HEK293 (cell line): ENCODE measurements at regions not wholly inside any gene's neighbourhood (a gene's known extent, or its start where the extent isn't known, plus 50 kb on each side); places are given as distances from the start of the nearest gene placed in this dataset.

Experiments used
- BCL11B ChIP-seq: fragments of 450-650 bp; formaldehyde crosslinking; IDR thresholded peaks from 2 replicates; pipeline ENCODE4 v1.5.1; 2016; ENCODE audit warnings: low read depth, missing biosample characterization, missing genetic modification characterization
- KLF16 ChIP-seq: fragments of 450-650 bp; formaldehyde crosslinking; IDR thresholded peaks from 2 replicates; pipeline ENCODE4 v1.5.1; 2017; ENCODE audit warnings: missing biosample characterization, missing genetic modification characterization
- KLF8 ChIP-seq: fragments of 450-650 bp; formaldehyde crosslinking; IDR thresholded peaks from 2 replicates; pipeline ENCODE4 v1.5.1; 2016; ENCODE audit warnings: missing biosample characterization, missing genetic modification characterization
- OSR2 ChIP-seq: fragments of 450-650 bp; formaldehyde crosslinking; IDR thresholded peaks from 2 replicates; pipeline ENCODE4 v1.5.1; 2016; ENCODE audit warnings: missing biosample characterization, missing genetic modification characterization
- SP2 ChIP-seq: fragments of 450-650 bp; formaldehyde crosslinking; IDR thresholded peaks from 2 replicates; pipeline ENCODE4 v1.5.1; 2016; ENCODE audit warnings: missing biosample characterization, missing genetic modification characterization
- SP3 ChIP-seq: fragments of 450-650 bp; formaldehyde crosslinking; IDR thresholded peaks from 2 replicates; pipeline ENCODE4 v1.5.1; 2016; ENCODE audit warnings: missing biosample characterization, missing genetic modification characterization
- TSHZ1 ChIP-seq: fragments of 450-650 bp; formaldehyde crosslinking; IDR thresholded peaks from 2 replicates; pipeline ENCODE4 v1.5.1; 2016; ENCODE audit warnings: missing biosample characterization, missing genetic modification characterization, borderline replicate concordance
- ZBTB17 ChIP-seq: fragments of 450-650 bp; formaldehyde crosslinking; IDR thresholded peaks from 2 replicates; pipeline ENCODE4 v1.5.1; 2016; ENCODE audit warnings: missing biosample characterization, missing genetic modification characterization
- ZBTB20 ChIP-seq: fragments of 450-650 bp; formaldehyde crosslinking; IDR thresholded peaks from 2 replicates; pipeline ENCODE4 v1.5.1; 2016; ENCODE audit warnings: missing biosample characterization, missing genetic modification characterization
- ZBTB21 ChIP-seq: fragments of 450-650 bp; formaldehyde crosslinking; IDR thresholded peaks from 2 replicates; pipeline ENCODE4 v1.5.1; 2017; ENCODE audit warnings: missing biosample characterization, missing genetic modification characterization
- ZFP37 ChIP-seq: fragments of 450-650 bp; formaldehyde crosslinking; IDR thresholded peaks from 2 replicates; pipeline ENCODE4 v1.5.1; 2016; ENCODE audit warnings: missing biosample characterization, missing genetic modification characterization
- ZNF140 ChIP-seq: fragments of 450-650 bp; formaldehyde crosslinking; IDR thresholded peaks from 2 replicates; pipeline ENCODE4 v1.5.1; 2016; ENCODE audit warnings: missing biosample characterization, missing genetic modification characterization
- ZNF221 ChIP-seq: fragments of 450-650 bp; formaldehyde crosslinking; IDR thresholded peaks from 2 replicates; pipeline ENCODE4 v1.5.1; 2017; ENCODE audit warnings: missing biosample characterization, missing genetic modification characterization, borderline replicate concordance
- ZNF239 ChIP-seq: fragments of 450-650 bp; formaldehyde crosslinking; IDR thresholded peaks from 2 replicates; pipeline ENCODE4 v1.5.1; 2016; ENCODE audit warnings: missing biosample characterization, missing genetic modification characterization
- ZNF24 ChIP-seq: fragments of 450-650 bp; formaldehyde crosslinking; IDR thresholded peaks from 2 replicates; pipeline ENCODE4 v1.5.1; 2016; ENCODE audit warnings: missing biosample characterization, missing genetic modification characterization
- ZNF26 ChIP-seq: fragments of 450-650 bp; formaldehyde crosslinking; IDR thresholded peaks from 2 replicates; pipeline ENCODE4 v1.5.1; 2016; ENCODE audit warnings: missing biosample characterization, missing genetic modification characterization
- ZNF366 ChIP-seq: fragments of 450-650 bp; formaldehyde crosslinking; conservative IDR thresholded peaks from 2 replicates; pipeline ENCODE4 v1.5.1; 2016; ENCODE audit warnings: missing biosample characterization, missing genetic modification characterization
- ZNF37A ChIP-seq: fragments of 450-650 bp; IDR thresholded peaks from 2 replicates; pipeline ENCODE4 v1.5.1; 2018; ENCODE audit warnings: missing biosample characterization, missing genetic modification characterization
- ZNF416 ChIP-seq: fragments of 450-650 bp; formaldehyde crosslinking; IDR thresholded peaks from 2 replicates; pipeline ENCODE4 v1.5.1; 2016; ENCODE audit warnings: missing biosample characterization, missing genetic modification characterization
- ZNF48 ChIP-seq: fragments of 450-650 bp; formaldehyde crosslinking; IDR thresholded peaks from 2 replicates; pipeline ENCODE4 v1.5.1; 2016; ENCODE audit warnings: missing biosample characterization, missing genetic modification characterization
- ZNF529 ChIP-seq: fragments of 450-650 bp; formaldehyde crosslinking; IDR thresholded peaks from 2 replicates; pipeline ENCODE4 v1.5.1; 2017; ENCODE audit warnings: missing genetic modification characterization, missing biosample characterization; ENCODE audit not compliant: insufficient replicate concordance
- ZNF660 ChIP-seq: fragments of 450-650 bp; IDR thresholded peaks from 2 replicates; pipeline ENCODE4 v1.5.1; 2018; ENCODE audit warnings: missing biosample characterization, mild to moderate bottlenecking, missing genetic modification characterization
- ZNF664 ChIP-seq: fragments of 450-650 bp; formaldehyde crosslinking; IDR thresholded peaks from 2 replicates; pipeline ENCODE4 v1.5.1; 2016; ENCODE audit warnings: missing biosample characterization, missing genetic modification characterization
- ZNF704 ChIP-seq: fragments of 450-650 bp; formaldehyde crosslinking; IDR thresholded peaks from 2 replicates; pipeline ENCODE4 v1.5.1; 2016; ENCODE audit warnings: missing biosample characterization, missing genetic modification characterization
- ZNF792 ChIP-seq: fragments of 450-650 bp; formaldehyde crosslinking; IDR thresholded peaks from 2 replicates; pipeline ENCODE4 v1.5.1; 2016; ENCODE audit warnings: missing biosample characterization, missing genetic modification characterization
- ZNF837 ChIP-seq: fragments of 450-650 bp; formaldehyde crosslinking; IDR thresholded peaks from 2 replicates; pipeline ENCODE4 v1.5.1; 2016; ENCODE audit warnings: missing biosample characterization, missing genetic modification characterization
- ZSCAN4 ChIP-seq: fragments of 450-650 bp; formaldehyde crosslinking; IDR thresholded peaks from 2 replicates; pipeline ENCODE4 v1.5.1; 2017; ENCODE audit warnings: missing biosample characterization, missing genetic modification characterization
- TF ChIP-seq, protein P1 (sequence below): fragments of 450-650 bp; formaldehyde crosslinking; IDR thresholded peaks from 2 replicates; pipeline ENCODE4 v1.5.1; 2016; ENCODE audit warnings: missing biosample characterization, missing genetic modification characterization

DNA sequence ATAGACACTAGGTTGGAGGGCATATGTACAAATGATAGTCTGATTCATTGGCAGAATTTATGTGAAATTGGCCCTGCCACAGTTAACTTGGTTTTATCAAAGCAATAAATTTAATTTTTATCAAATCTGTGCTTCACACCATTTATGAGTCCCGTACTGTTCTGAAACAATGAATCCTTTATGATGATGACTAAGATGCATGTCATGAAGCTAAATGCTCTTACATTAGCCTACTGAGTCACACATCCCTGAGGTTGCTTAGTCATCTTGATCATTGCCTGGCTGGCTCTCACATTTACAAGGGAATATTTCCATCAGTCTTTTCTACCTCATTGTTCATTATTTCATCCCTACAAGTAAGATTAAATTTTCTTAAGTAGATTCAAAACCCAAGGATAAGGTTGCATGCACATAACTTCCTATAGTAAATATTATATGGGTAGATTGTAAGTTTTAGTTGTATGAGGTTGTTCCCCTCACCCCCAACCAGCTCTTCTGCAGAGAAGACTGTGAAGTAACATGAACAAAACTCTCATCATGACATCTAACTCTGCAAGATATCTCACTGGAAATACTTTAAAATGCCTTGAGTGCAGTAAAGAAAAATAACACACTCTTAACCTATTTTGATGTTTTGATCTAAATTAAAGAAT lies 170.7 kb downstream of the CYB561 start (continued):
- no peak for TF ChIP-seq ZNF48
- no peak for TF ChIP-seq ZNF26 (tag by site-specific recombination)
- TF ChIP-seq SP2 (tag by site-specific recombination) = no peak
- TF ChIP-seq ZNF792 = no peak
- 0 out of 2 replicates have a peak, but pooled peaks have one; percentile 52 for TF ChIP-seq TSHZ1
- no peak for TF ChIP-seq BCL11B
- TF ChIP-seq ZNF37A (tag by site-specific recombination) = no peak
- peak; percentile 68 for TF ChIP-seq ZNF366 (tag by site-specific recombination)
- TF ChIP-seq ZNF221 (tag by site-specific recombination) = no peak
- TF ChIP-seq ZBTB21 (tag by site-specific recombination) = peak; percentile 58; the same call in 1 of the 2 replicates
- no peak for TF ChIP-seq ZNF140
- TF ChIP-seq KLF8 (tag by site-specific recombination) = 0 out of 2 replicates have a peak, but pooled peaks have one; percentile 24
- TF ChIP-seq ZBTB17 = no peak
- TF ChIP-seq ZNF529 = no peak
- no peak for TF ChIP-seq ZBTB20 (tag by site-specific recombination)
- no peak for TF ChIP-seq ZNF239 (tag by site-specific recombination)
- TF ChIP-seq ZNF704 = no peak
- 0 out of 2 replicates have a peak, but pooled peaks have one; percentile 54 for TF ChIP-seq ZFP37 (tag by site-specific recombination)
- no peak for TF ChIP-seq ZNF416
- no peak for TF ChIP-seq OSR2
- TF ChIP-seq ZNF664 = no peak
- TF ChIP-seq ZNF24 = 0 out of 2 replicates have a peak, but pooled peaks have one; percentile 47
- no peak for TF ChIP-seq ZNF837 (tag by site-specific recombination)
- TF ChIP-seq, protein P1, sequence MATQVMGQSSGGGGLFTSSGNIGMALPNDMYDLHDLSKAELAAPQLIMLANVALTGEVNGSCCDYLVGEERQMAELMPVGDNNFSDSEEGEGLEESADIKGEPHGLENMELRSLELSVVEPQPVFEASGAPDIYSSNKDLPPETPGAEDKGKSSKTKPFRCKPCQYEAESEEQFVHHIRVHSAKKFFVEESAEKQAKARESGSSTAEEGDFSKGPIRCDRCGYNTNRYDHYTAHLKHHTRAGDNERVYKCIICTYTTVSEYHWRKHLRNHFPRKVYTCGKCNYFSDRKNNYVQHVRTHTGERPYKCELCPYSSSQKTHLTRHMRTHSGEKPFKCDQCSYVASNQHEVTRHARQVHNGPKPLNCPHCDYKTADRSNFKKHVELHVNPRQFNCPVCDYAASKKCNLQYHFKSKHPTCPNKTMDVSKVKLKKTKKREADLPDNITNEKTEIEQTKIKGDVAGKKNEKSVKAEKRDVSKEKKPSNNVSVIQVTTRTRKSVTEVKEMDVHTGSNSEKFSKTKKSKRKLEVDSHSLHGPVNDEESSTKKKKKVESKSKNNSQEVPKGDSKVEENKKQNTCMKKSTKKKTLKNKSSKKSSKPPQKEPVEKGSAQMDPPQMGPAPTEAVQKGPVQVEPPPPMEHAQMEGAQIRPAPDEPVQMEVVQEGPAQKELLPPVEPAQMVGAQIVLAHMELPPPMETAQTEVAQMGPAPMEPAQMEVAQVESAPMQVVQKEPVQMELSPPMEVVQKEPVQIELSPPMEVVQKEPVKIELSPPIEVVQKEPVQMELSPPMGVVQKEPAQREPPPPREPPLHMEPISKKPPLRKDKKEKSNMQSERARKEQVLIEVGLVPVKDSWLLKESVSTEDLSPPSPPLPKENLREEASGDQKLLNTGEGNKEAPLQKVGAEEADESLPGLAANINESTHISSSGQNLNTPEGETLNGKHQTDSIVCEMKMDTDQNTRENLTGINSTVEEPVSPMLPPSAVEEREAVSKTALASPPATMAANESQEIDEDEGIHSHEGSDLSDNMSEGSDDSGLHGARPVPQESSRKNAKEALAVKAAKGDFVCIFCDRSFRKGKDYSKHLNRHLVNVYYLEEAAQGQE (tag by site-specific recombination) = no peak
- TF ChIP-seq ZNF660 (tag by site-specific recombination) = peak; percentile 93; the same call in 1 of the 2 replicates
- TF ChIP-seq ZSCAN4 (tag by site-specific recombination) = no peak
- TF ChIP-seq KLF16 (tag by site-specific recombination) = 0 out of 2 replicates have a peak, but pooled peaks have one; percentile 38
- TF ChIP-seq SP3 = peak; percentile 25; the same call in 1 of the 2 replicates
